Calu3 (cell line): ENCODE measurements at regions not wholly inside any gene's neighbourhood (a gene's known extent, or its start where the extent isn't known, plus 50 kb on each side); places are given as distances from the start of the nearest gene placed in this dataset.

Experiments
- BruUV-seq: library from RNA; stranded (reverse); fragments of 400-500 nt; replicated peaks from 2 replicates; lab custom pipeline; 2021; lab: Mats Ljungman, UMichigan
- CTCF ChIA-PET: fragments of 300-600 bp; sonication (Branson Sonifier 250); formaldehyde crosslinking; loops from one replicate; lab custom pipeline; 2022; ENCODE audit warnings: antibody characterized with exemption; lab: Charles Lee
- DNase-seq: peaks from one replicate; pipeline ENCODE4 v3.0.0; 2022
- H3K27ac Mint-ChIP-seq: one replicate; pipeline ENCODE4 v1.8.0; 2022; ENCODE audit warnings: mixed read lengths; ENCODE audit not compliant: unreplicated experiment
- H3K27me3 Mint-ChIP-seq: one replicate; pipeline ENCODE4 v1.8.0; 2022; ENCODE audit warnings: mixed read lengths; ENCODE audit not compliant: unreplicated experiment
- H3K36me3 Mint-ChIP-seq: one replicate; pipeline ENCODE4 v1.8.0; 2022; ENCODE audit warnings: mild to moderate bottlenecking, moderate library complexity, mixed read lengths; ENCODE audit not compliant: insufficient read depth, unreplicated experiment
- H3K4me1 Mint-ChIP-seq: one replicate; pipeline ENCODE4 v1.8.0; 2022; ENCODE audit warnings: mild to moderate bottlenecking, low read depth, mixed read lengths; ENCODE audit not compliant: unreplicated experiment
- H3K4me3 Mint-ChIP-seq: one replicate; pipeline ENCODE4 v1.8.0; 2022; ENCODE audit warnings: mild to moderate bottlenecking, low read depth, moderate library complexity, mixed read lengths; ENCODE audit not compliant: unreplicated experiment
- H3K9me3 Mint-ChIP-seq: one replicate; pipeline ENCODE4 v1.8.0; 2022; ENCODE audit warnings: low read depth, mixed read lengths; ENCODE audit not compliant: unreplicated experiment
- CTCF ChIP-seq: fragments of 200-600 bp; IDR thresholded peaks from one replicate; pipeline ENCODE4 v1.8.0; 2022; ENCODE audit warnings: antibody characterized with exemption; ENCODE audit not compliant: unreplicated experiment
- intact Hi-C: fragments of 100-400 bp; cut with micrococcal nuclease; formaldehyde crosslinking; loops from one replicate; pipeline ENCODE4 v1.10.0; 2022; ENCODE audit not compliant: unreplicated experiment

- BruUV-seq = no TSS peak
These were observed 69.4 kb upstream of the ALDH1A3 start for GRCh38 chr15:100810229-100810628.

GRCh38 chr15:100810831-100811230 is 68.8 kb upstream of the ALDH1A3 start:
- peaks cover 9% of the 10 kb centered on the region for H3K4me1 Mint-ChIP-seq
- no peaks in the 10 kb centered on the region for H3K27me3 Mint-ChIP-seq
- no peak for DNase-seq

More at GRCh38 chr15:100810229-100810628, 69.4 kb upstream of the ALDH1A3 start:
- intact Hi-C loops = no loop called here
- Mint-ChIP-seq H3K27ac (no peak overlapping the region), H3K4me1 (peaks cover 9% of the 10 kb centered on the region), H3K27me3 (no peaks in the 10 kb centered on the region), H3K9me3 (peaks cover 6% of the 10 kb centered on the region), H3K36me3 (no peaks in the 10 kb centered on the region), H3K4me3 (no peak overlapping the region)
- no peak for DNase-seq
- CTCF ChIA-PET = interaction anchor here (0.5 kb wide), 1 partner anchor 276 kb away, joined by 3 read pairs; no protein-coding TSS in a partner anchor
- no peak for TF ChIP-seq CTCF

GRCh38 chr15:100812802-100813201 is 66.8 kb upstream of the ALDH1A3 start:
- no peak overlapping the region for H3K4me3 Mint-ChIP-seq
- no peak overlapping the region for H3K27ac Mint-ChIP-seq
- peaks cover 9% of the 10 kb centered on the region for H3K4me1 Mint-ChIP-seq
- CTCF ChIA-PET = no interaction called here
- TF ChIP-seq CTCF = no peak
- intact Hi-C loops = no loop called here
- H3K36me3 Mint-ChIP-seq = no peaks in the 10 kb centered on the region
- no TSS peak for BruUV-seq
- DNase-seq = no peak
- peaks cover 14% of the 10 kb centered on the region for H3K9me3 Mint-ChIP-seq
- H3K27me3 Mint-ChIP-seq = no peaks in the 10 kb centered on the region

More at GRCh38 chr15:100810831-100811230, 68.8 kb upstream of the ALDH1A3 start:
- intact Hi-C loops = no loop called here
- Mint-ChIP-seq H3K27ac (no peak overlapping the region), H3K36me3 (no peaks in the 10 kb centered on the region), H3K9me3 (peaks cover 8% of the 10 kb centered on the region), H3K4me3 (no peak overlapping the region)
- CTCF ChIA-PET = no interaction called here
- TF ChIP-seq CTCF = no peak
- no TSS peak for BruUV-seq

- no peak overlapping the region for H3K27ac Mint-ChIP-seq
- TF ChIP-seq CTCF = no peak
- H3K9me3 Mint-ChIP-seq = peaks cover 14% of the 10 kb centered on the region
- DNase-seq = no peak
- intact Hi-C loops = no loop called here
- no peaks in the 10 kb centered on the region for H3K4me1 Mint-ChIP-seq
- no peaks in the 10 kb centered on the region for H3K27me3 Mint-ChIP-seq
- no peaks in the 10 kb centered on the region for H3K36me3 Mint-ChIP-seq
- no peak overlapping the region for H3K4me3 Mint-ChIP-seq
- CTCF ChIA-PET = no interaction called here
- BruUV-seq = no TSS peak
These were observed 60.7 kb upstream of the ALDH1A3 start for GRCh38 chr15:100818927-100819326.
